Nephron (organoid): ENCODE measurements at regions not wholly inside any gene's neighbourhood (a gene's known extent, or its start where the extent isn't known, plus 50 kb on each side); places are given as distances from the start of the nearest gene placed in this dataset.

Experiments used
- H3K27ac Mint-ChIP-seq, 3 experiments: 2 replicates each; pipeline ENCODE4 v1.8.0; 2020; ENCODE audit warnings: mixed read lengths in 3 of 3, mild to moderate bottlenecking in 2 of 3, moderate library complexity in 1 of 3
- H3K27me3 Mint-ChIP-seq: 2 replicates; pipeline ENCODE4 v1.8.0; 2021; ENCODE audit warnings: low read depth, mild to moderate bottlenecking, moderate library complexity, mixed read lengths
- H3K36me3 Mint-ChIP-seq: 2 replicates; pipeline ENCODE4 v1.8.0; 2020; ENCODE audit warnings: low read depth, mixed read lengths
- H3K4me1 Mint-ChIP-seq: 2 replicates; pipeline ENCODE4 v1.8.0; 2020; ENCODE audit warnings: mixed read lengths
- H3K4me3 Mint-ChIP-seq, 3 experiments: 2 replicates each; pipeline ENCODE4 v1.8.0; 2020; ENCODE audit warnings: mild to moderate bottlenecking in 3 of 3, mixed read lengths in 3 of 3, moderate library complexity in 2 of 3
- H3K9me3 Mint-ChIP-seq: 2 replicates; pipeline ENCODE4 v1.8.0; 2020; ENCODE audit warnings: mixed read lengths
- TF ChIP-seq, protein P1 (sequence below), 3 experiments: fragments of 200-600 bp; sonication (generic); IDR thresholded peaks; one replicate each; pipeline ENCODE4 v1.5.0; 2021; ENCODE audit warnings: antibody characterized with exemption in 3 of 3; ENCODE audit not compliant: unreplicated experiment in 3 of 3

DNA sequence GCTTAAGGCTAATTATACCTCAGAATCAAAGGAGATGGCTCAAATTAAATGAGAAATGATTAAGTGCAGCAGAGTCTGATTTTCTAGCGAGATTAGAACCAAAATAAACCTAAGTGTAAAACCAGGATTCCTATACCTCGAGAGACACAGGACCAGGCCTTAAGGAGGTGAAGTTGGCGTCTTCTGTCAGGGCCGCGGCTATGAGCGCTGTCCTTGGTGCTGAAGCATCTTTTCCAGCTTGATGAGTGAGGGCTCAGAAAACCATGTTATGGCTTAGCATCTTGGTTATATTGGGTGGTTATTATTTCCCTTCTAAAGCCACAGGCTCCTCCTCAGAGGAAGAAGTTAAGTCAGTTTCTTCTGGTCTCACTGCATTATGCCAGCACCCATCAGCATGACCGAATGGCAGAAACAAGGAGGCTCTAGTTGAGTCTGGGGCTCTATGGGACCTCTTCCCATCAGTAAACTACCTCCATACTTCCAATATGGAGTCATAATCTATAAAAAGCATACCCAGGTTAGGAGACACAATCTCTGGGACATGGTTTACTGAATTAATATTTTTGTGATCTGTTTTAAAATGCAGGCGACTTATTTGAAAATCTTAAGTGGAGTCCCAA, 120.1 kb upstream of the NMNAT3 start:
- peaks cover 8% of the 10 kb centered on the region for H3K27me3 Mint-ChIP-seq
- H3K36me3 Mint-ChIP-seq, result no peaks in the 10 kb centered on the region
- no peak overlapping the region for H3K4me3 Mint-ChIP-seq
- no peak overlapping the region for H3K27ac Mint-ChIP-seq
- no peaks in the 10 kb centered on the region for H3K9me3 Mint-ChIP-seq
- no peaks in the 10 kb centered on the region for H3K4me1 Mint-ChIP-seq
- TF ChIP-seq, protein P1, sequence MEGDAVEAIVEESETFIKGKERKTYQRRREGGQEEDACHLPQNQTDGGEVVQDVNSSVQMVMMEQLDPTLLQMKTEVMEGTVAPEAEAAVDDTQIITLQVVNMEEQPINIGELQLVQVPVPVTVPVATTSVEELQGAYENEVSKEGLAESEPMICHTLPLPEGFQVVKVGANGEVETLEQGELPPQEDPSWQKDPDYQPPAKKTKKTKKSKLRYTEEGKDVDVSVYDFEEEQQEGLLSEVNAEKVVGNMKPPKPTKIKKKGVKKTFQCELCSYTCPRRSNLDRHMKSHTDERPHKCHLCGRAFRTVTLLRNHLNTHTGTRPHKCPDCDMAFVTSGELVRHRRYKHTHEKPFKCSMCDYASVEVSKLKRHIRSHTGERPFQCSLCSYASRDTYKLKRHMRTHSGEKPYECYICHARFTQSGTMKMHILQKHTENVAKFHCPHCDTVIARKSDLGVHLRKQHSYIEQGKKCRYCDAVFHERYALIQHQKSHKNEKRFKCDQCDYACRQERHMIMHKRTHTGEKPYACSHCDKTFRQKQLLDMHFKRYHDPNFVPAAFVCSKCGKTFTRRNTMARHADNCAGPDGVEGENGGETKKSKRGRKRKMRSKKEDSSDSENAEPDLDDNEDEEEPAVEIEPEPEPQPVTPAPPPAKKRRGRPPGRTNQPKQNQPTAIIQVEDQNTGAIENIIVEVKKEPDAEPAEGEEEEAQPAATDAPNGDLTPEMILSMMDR (IDR thresholded peaks at IDR 0.05; ENCODE audit: unreplicated experiment in 3 of 3), result no peak

GRCh38 chr3:139794469-139795265, 116.9 kb upstream of the NMNAT3 start:
- no peaks in the 10 kb centered on the region for H3K9me3 Mint-ChIP-seq
- TF ChIP-seq, protein P1 (IDR thresholded peaks at IDR 0.05; ENCODE audit: unreplicated experiment in 3 of 3), result no peak
- H3K27ac Mint-ChIP-seq, result no peak overlapping the region
- H3K4me3 Mint-ChIP-seq, result no peak overlapping the region
- no peaks in the 10 kb centered on the region for H3K4me1 Mint-ChIP-seq
- H3K36me3 Mint-ChIP-seq, result no peaks in the 10 kb centered on the region
- H3K27me3 Mint-ChIP-seq, result peaks cover 11% of the 10 kb centered on the region

DNA sequence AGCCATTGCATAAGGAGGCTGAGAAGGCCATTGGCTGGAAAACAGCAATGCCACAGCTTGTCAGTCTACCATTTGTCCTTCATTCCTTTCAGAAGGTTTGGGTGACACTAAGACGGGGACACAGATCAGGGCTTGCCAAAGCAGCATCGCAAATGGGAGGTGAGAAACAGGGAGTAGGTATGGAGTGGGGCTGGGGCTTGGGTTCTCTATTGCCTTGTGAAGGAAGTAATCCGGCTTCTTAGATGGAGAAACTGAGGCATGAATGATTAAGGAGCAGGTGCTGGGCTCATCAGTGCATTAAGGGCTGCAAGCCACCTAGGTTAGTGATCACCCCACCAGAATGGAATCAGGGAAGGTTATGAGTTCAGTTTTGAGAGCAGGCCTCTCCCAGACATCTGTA, 115.6 kb upstream of the NMNAT3 start:
- Mint-ChIP-seq H3K27ac (no peak overlapping the region), H3K36me3 (no peaks in the 10 kb centered on the region), H3K4me1 (no peaks in the 10 kb centered on the region), H3K4me3 (no peak overlapping the region), H3K9me3 (no peaks in the 10 kb centered on the region), H3K27me3 (peaks cover 11% of the 10 kb centered on the region)
- TF ChIP-seq, protein P1 (IDR thresholded peaks at IDR 0.05; ENCODE audit: unreplicated experiment in 3 of 3), result no peak

GRCh38 chr3:139780593-139780992, 102.8 kb upstream of the NMNAT3 start:
- Mint-ChIP-seq H3K4me3 (peak overlapping the region in 2 of 3 experiments; percentile 27 to 46), H3K27me3 (peaks cover 16% of the 10 kb centered on the region), H3K9me3 (peaks cover 5% of the 10 kb centered on the region), H3K36me3 (no peaks in the 10 kb centered on the region), H3K4me1 (peaks cover 58% of the 10 kb centered on the region), H3K27ac (peak overlapping the region; percentile 18 to 83 (median 60))
- TF ChIP-seq, protein P1 (IDR thresholded peaks at IDR 0.05; ENCODE audit: unreplicated experiment in 3 of 3), result no peak

- Mint-ChIP-seq H3K36me3 (no peaks in the 10 kb centered on the region), H3K4me1 (peaks cover 74% of the 10 kb centered on the region), H3K27me3 (peaks cover 16% of the 10 kb centered on the region), H3K27ac (peak overlapping the region; percentile 64 to 91 (median 88)), H3K9me3 (no peaks in the 10 kb centered on the region), H3K4me3 (peak overlapping the region in 2 of 3 experiments; percentile 21 to 50)
- TF ChIP-seq, protein P1 (IDR thresholded peaks at IDR 0.05; ENCODE audit: unreplicated experiment in 3 of 3), result no peak
Observed at GRCh38 chr3:139778682-139779233, 101.0 kb upstream of the NMNAT3 start.
